HFFc6 (cell line): ENCODE measurements at regions not wholly inside any gene's neighbourhood (a gene's known extent, or its start where the extent isn't known, plus 50 kb on each side); places are given as distances from the start of the nearest gene placed in this dataset.

Experiments used
- DNase-seq: peaks from one replicate; pipeline ENCODE4 v3.0.0-alpha.2; 2018
- H3K27ac Mint-ChIP-seq: 2 replicates; pipeline ENCODE4 v1.8.0; 2020; ENCODE audit warnings: mild to moderate bottlenecking, mixed read lengths
- H3K27me3 Mint-ChIP-seq: 2 replicates; pipeline ENCODE4 v1.8.0; 2021; ENCODE audit warnings: mild to moderate bottlenecking, moderate library complexity, mixed read lengths; ENCODE audit not compliant: insufficient read depth
- H3K36me3 Mint-ChIP-seq: 2 replicates; pipeline ENCODE4 v1.8.0; 2021; ENCODE audit warnings: low read depth, mixed read lengths
- H3K4me1 Mint-ChIP-seq: 2 replicates; pipeline ENCODE4 v1.8.0; 2020; ENCODE audit warnings: low read depth, mixed read lengths
- H3K4me3 Mint-ChIP-seq: 2 replicates; pipeline ENCODE4 v1.8.0; 2020; ENCODE audit warnings: mild to moderate bottlenecking, moderate library complexity, mixed read lengths
- H3K9me3 Mint-ChIP-seq: 2 replicates; pipeline ENCODE4 v1.8.0; 2020; ENCODE audit warnings: mild to moderate bottlenecking, mixed read lengths
- CTCF ChIP-seq: fragments of 200-600 bp; sonication (generic); IDR thresholded peaks from 2 replicates; pipeline ENCODE4 v1.5.0; 2021; ENCODE audit warnings: antibody characterized with exemption, mild to moderate bottlenecking

GRCh38 chr10:120998782-120999285 is 147.7 kb downstream of the WDR11 start:
- no peak for TF ChIP-seq CTCF
- no peaks in the 10 kb centered on the region for H3K36me3 Mint-ChIP-seq
- no peaks in the 10 kb centered on the region; the same call in 1 of the 2 replicates for H3K27me3 Mint-ChIP-seq
- no peak overlapping the region for H3K27ac Mint-ChIP-seq
- peaks cover 48% of the 10 kb centered on the region for H3K9me3 Mint-ChIP-seq
- H3K4me3 Mint-ChIP-seq: no peak overlapping the region
- no peak for DNase-seq
- H3K4me1 Mint-ChIP-seq: no peaks in the 10 kb centered on the region

- DNase-seq: no peak
- 0 out of 2 replicates have a peak, but pooled peaks cover 4% of the 10 kb centered on the region for H3K36me3 Mint-ChIP-seq
- H3K4me3 Mint-ChIP-seq: no peak overlapping the region
- H3K27me3 Mint-ChIP-seq: peaks cover 1% of the 10 kb centered on the region
- H3K4me1 Mint-ChIP-seq: no peaks in the 10 kb centered on the region
- H3K27ac Mint-ChIP-seq: no peak overlapping the region
- no peak for TF ChIP-seq CTCF
- H3K9me3 Mint-ChIP-seq: peaks cover 51% of the 10 kb centered on the region
Observed at GRCh38 chr10:120999868-121000267, 148.7 kb downstream of the WDR11 start.

- TF ChIP-seq CTCF: no peak
- Mint-ChIP-seq H3K36me3 (0 out of 2 replicates have a peak, but pooled peaks cover 6% of the 10 kb centered on the region), H3K4me1 (no peaks in the 10 kb centered on the region), H3K27ac (no peak overlapping the region), H3K27me3 (peaks cover 1% of the 10 kb centered on the region), H3K4me3 (no peak overlapping the region), H3K9me3 (peaks cover 65% of the 10 kb centered on the region)
- no peak for DNase-seq
Observed at GRCh38 chr10:121002586-121003205, 151.5 kb downstream of the WDR11 start.

GRCh38 chr10:121005948-121006587 is 154.9 kb downstream of the WDR11 start:
- 0 out of 2 replicates have a peak, but pooled peaks cover 6% of the 10 kb centered on the region for H3K36me3 Mint-ChIP-seq
- no peak overlapping the region for H3K27ac Mint-ChIP-seq
- peaks cover 1% of the 10 kb centered on the region for H3K27me3 Mint-ChIP-seq
- H3K9me3 Mint-ChIP-seq: peaks cover 74% of the 10 kb centered on the region
- no peaks in the 10 kb centered on the region for H3K4me1 Mint-ChIP-seq
- no peak for DNase-seq
- TF ChIP-seq CTCF: no peak
- no peak overlapping the region for H3K4me3 Mint-ChIP-seq

- no peak for TF ChIP-seq CTCF
- no peak overlapping the region for H3K27ac Mint-ChIP-seq
- 0 out of 2 replicates have a peak, but pooled peaks cover 6% of the 10 kb centered on the region for H3K36me3 Mint-ChIP-seq
- peaks cover 1% of the 10 kb centered on the region; the same call in 1 of the 2 replicates for H3K27me3 Mint-ChIP-seq
- peaks cover 78% of the 10 kb centered on the region for H3K9me3 Mint-ChIP-seq
- no peaks in the 10 kb centered on the region for H3K4me1 Mint-ChIP-seq
- H3K4me3 Mint-ChIP-seq: no peak overlapping the region
- no peak for DNase-seq
Observed at GRCh38 chr10:121007264-121007663, 156.1 kb downstream of the WDR11 start.
